ENCODE measurements at regions not wholly inside any gene's neighbourhood (a gene's known extent, or its start where the extent isn't known, plus 50 kb on each side); places are given as distances from the start of the nearest gene placed in this dataset.

DNA sequence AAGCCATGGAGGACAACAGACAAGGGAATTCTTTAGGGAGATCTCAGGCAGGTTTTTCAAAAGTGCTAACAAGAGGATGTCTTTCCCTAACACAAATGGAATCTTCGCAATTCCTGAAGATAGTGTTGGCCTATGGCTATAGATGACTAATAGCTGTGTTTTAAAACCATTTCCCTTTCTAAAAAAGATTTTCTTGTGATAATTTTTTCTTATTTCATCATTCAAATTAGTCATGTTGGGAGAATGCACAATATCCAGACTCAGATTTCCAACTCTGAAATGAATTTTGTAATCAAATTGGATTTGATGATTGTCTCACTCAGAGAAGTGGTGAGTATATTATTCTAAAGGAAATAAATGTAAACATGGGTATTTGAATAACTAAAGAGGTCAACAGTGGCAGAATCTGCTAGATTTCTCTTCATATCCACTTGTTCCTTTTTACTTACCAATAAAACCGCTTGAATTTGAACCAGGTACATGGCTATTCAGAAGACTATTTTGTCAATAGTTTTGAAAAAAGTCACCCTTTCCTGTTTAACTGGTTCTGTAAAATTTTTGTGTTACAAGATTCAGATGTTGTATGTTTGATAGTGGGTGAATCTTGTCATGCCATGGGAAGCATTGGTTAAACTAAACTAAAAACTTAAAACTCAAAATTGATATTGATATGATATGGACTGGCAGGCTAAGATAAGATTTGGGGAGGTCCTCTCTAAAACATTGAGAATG is 1223.7 kb upstream of the EYS start:
- in situ Hi-C loops (cut with MboI) = no loop called here
- no TSS peak for BruUV-seq (replicated peaks)

More for the DNA sequence above, 1223.7 kb upstream of the EYS start:
- ChIA-PET RAD21 (ENCODE audit: unreplicated experiment) (no interaction called here), POLR2A (no interaction called here), SMC1A (ENCODE audit: uncharacterized antibody, unreplicated experiment) (interaction anchor here (1.2 kb wide), 1 partner anchor 20 kb away, joined by 4 read pairs; no protein-coding TSS in a partner anchor), CTCF (no interaction called here)
- H4K20me1 ChIP-seq (ENCODE audit: control insufficient read depth, insufficient read depth) = no peaks in the 10 kb centered on the region
- DNase-seq (ENCODE audit: low read depth, low spot score) (no peak), FAIRE-seq (no peak), ATAC-seq (no peak)
- H3K79me2 ChIP-seq (ENCODE audit: control insufficient read depth, insufficient read depth, low read length) = no peaks in the 10 kb centered on the region
- TF ChIP-seq POU2F2 (IDR thresholded peaks at IDR 0.05; ENCODE audit: borderline replicate concordance, low read depth, low read length) (no peak), DPF2 (IDR thresholded peaks at IDR 0.05) (no peak), SMAD5 (IDR thresholded peaks at IDR 0.05; ENCODE audit: low read depth) (no peak), USF2 (IDR thresholded peaks at IDR 0.05; ENCODE audit: borderline replicate concordance, low read depth, low read length) (no peak), POLR2AphosphoS5 (IDR thresholded peaks at IDR 0.05; ENCODE audit: low read length) (no peak), EED (IDR thresholded peaks at IDR 0.05; ENCODE audit: low read depth) (no peak), BMI1 (IDR thresholded peaks at IDR 0.05; ENCODE audit: borderline replicate concordance) (no peak), ZNF592 (IDR thresholded peaks at IDR 0.05) (no peak)
- TF ChIP-seq, protein P1, sequence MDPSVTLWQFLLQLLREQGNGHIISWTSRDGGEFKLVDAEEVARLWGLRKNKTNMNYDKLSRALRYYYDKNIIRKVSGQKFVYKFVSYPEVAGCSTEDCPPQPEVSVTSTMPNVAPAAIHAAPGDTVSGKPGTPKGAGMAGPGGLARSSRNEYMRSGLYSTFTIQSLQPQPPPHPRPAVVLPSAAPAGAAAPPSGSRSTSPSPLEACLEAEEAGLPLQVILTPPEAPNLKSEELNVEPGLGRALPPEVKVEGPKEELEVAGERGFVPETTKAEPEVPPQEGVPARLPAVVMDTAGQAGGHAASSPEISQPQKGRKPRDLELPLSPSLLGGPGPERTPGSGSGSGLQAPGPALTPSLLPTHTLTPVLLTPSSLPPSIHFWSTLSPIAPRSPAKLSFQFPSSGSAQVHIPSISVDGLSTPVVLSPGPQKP (IDR thresholded peaks at IDR 0.05; ENCODE audit: low read depth, low read length) = no peak
- TF ChIP-seq, protein P2, sequence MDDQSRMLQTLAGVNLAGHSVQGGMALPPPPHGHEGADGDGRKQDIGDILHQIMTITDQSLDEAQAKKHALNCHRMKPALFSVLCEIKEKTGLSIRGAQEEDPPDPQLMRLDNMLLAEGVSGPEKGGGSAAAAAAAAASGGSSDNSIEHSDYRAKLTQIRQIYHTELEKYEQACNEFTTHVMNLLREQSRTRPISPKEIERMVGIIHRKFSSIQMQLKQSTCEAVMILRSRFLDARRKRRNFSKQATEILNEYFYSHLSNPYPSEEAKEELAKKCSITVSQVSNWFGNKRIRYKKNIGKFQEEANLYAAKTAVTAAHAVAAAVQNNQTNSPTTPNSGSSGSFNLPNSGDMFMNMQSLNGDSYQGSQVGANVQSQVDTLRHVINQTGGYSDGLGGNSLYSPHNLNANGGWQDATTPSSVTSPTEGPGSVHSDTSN (IDR thresholded peaks at IDR 0.05; ENCODE audit: insufficient replicate concordance, low read depth, low read length) = no peak
- 0% methylated on average over 2 of the region's 2 CpGs for WGBS (ENCODE audit: insufficient coverage, insufficient replicate concordance, low lambda C conversion rate, missing lambda C conversion rate)
- no peaks in the 10 kb centered on the region for H3K4me1 ChIP-seq (ENCODE audit: control insufficient read depth, insufficient read depth, low read length)
- H3K36me3 ChIP-seq (ENCODE audit: control insufficient read depth in 2 of 2, insufficient read depth in 2 of 2, low read length in 1 of 2) = no peaks in the 10 kb centered on the region
- intact Hi-C loops (cut with micrococcal nuclease; ENCODE audit: unreplicated experiment) = no loop called here
- H3K27ac ChIP-seq (ENCODE audit: control insufficient read depth, insufficient read depth) = no peak overlapping the region
- no peak overlapping the region for H3K4me2 ChIP-seq (ENCODE audit: control insufficient read depth, insufficient read depth)
- H3K4me3 ChIP-seq = no peak overlapping the region
- no peak overlapping the region for H3K9ac ChIP-seq (ENCODE audit: control insufficient read depth, insufficient read depth, low read length)
- H2AFZ ChIP-seq (ENCODE audit: control insufficient read depth, low read depth, low read length) = no peak overlapping the region
- H3K27me3 ChIP-seq (replicated peaks in 1 of 2; ENCODE audit: control insufficient read depth in 2 of 2, insufficient read depth in 2 of 2, low read length in 1 of 2) = no peaks in the 10 kb centered on the region
- no peaks in the 10 kb centered on the region for H3K9me3 ChIP-seq (replicated peaks; ENCODE audit: control insufficient read depth, insufficient read depth, low read length)
